Panc1 (cell line): ENCODE measurements at regions not wholly inside any gene's neighbourhood (a gene's known extent, or its start where the extent isn't known, plus 50 kb on each side); places are given as distances from the start of the nearest gene placed in this dataset.

Experiments used
- ATAC-seq: fragments of 200-7000 bp; cut with Tn5 transposase; 2 replicates; pipeline ENCODE4 v1.9.1; 2020; ENCODE audit warnings: mild to moderate bottlenecking, moderate library complexity
- BruUV-seq: library from RNA; stranded (reverse); fragments of 400-500 nt; replicated peaks from 2 replicates; lab custom pipeline; 2021; lab: Mats Ljungman, UMichigan
- CTCF ChIA-PET: fragments of 300-600 bp; sonication (Branson Sonifier 250); formaldehyde crosslinking; loops from one replicate; lab custom pipeline; 2022; ENCODE audit warnings: antibody characterized with exemption; lab: Charles Lee
- POLR2A ChIA-PET: fragments of 300-600 bp; sonication (Branson Sonifier 250); formaldehyde crosslinking; loops from one replicate; lab custom pipeline; 2022; ENCODE audit warnings: antibody characterized with exemption; lab: Charles Lee
- DNase-seq: peaks from one replicate; pipeline ENCODE4 v3.0.0-alpha.2; 2010; ENCODE audit warnings: low read depth, low spot score
- H3K27ac ChIP-seq: 2 replicates; pipeline ENCODE4 v1.5.1; 2011; ENCODE audit warnings: mild to moderate bottlenecking, low read length, inconsistent platforms
- H3K27me3 ChIP-seq: fragments of 200-500 bp; sonication (Bioruptor generic); 2 replicates; pipeline ENCODE4 v1.6.0; 2014; ENCODE audit warnings: low read length, inconsistent platforms; ENCODE audit not compliant: control insufficient read depth, insufficient read depth
- H3K36me3 ChIP-seq: fragments of 200-500 bp; sonication (Bioruptor generic); 2 replicates; pipeline ENCODE4 v1.5.1; 2014; ENCODE audit warnings: inconsistent platforms, mild to moderate bottlenecking, low read length, moderate library complexity; ENCODE audit not compliant: control insufficient read depth, insufficient read depth
- H3K4me1 ChIP-seq: 2 replicates; pipeline ENCODE4 v1.5.1; 2011; ENCODE audit warnings: inconsistent platforms, mild to moderate bottlenecking, low read length, moderate library complexity; ENCODE audit not compliant: control insufficient read depth, insufficient read depth
- H3K4me3 ChIP-seq, 2 experiments: 2 replicates each; pipeline ENCODE4 v1.5.1; 2011 to 2012; ENCODE audit warnings: low read depth in 2 of 2, low read length in 2 of 2, mild to moderate bottlenecking in 2 of 2, inconsistent platforms in 1 of 2, moderate library complexity in 1 of 2
- H3K9me3 ChIP-seq: fragments of 200-500 bp; sonication (Bioruptor generic); 2 replicates; pipeline ENCODE4 v1.5.1; 2014; ENCODE audit warnings: low read depth, mild to moderate bottlenecking, inconsistent platforms, low read length, moderate library complexity; ENCODE audit not compliant: control insufficient read depth, insufficient read depth
- CTCF ChIP-seq: fragments of 450-650 bp; IDR thresholded peaks from 2 replicates; pipeline ENCODE4 v1.5.1; 2017; ENCODE audit warnings: mild to moderate bottlenecking
- POLR2AphosphoS5 ChIP-seq: IDR thresholded peaks from 2 replicates; pipeline ENCODE4 v1.6.1; 2012; ENCODE audit warnings: mild to moderate bottlenecking, low read depth, low read length, moderate library complexity
- REST ChIP-seq, 2 experiments: IDR thresholded peaks; 2 replicates each; pipeline ENCODE4 v1.6.1; 2011 to 2012; ENCODE audit warnings: low read depth in 2 of 2, control low read depth in 1 of 2, low read length in 1 of 2, mild to moderate bottlenecking in 1 of 2, moderate library complexity in 1 of 2; ENCODE audit not compliant: insufficient read depth in 1 of 2
- SIN3A ChIP-seq: IDR thresholded peaks from 2 replicates; pipeline ENCODE4 v1.6.1; 2012; ENCODE audit warnings: low read depth, mild to moderate bottlenecking, low read length, moderate library complexity, borderline replicate concordance; ENCODE audit not compliant: insufficient read depth
- TCF7L2 ChIP-seq: IDR thresholded peaks from 2 replicates; pipeline ENCODE4 v1.6.1; 2011; ENCODE audit warnings: mild to moderate bottlenecking, low read depth, low read length, inconsistent platforms
- in situ Hi-C: cut with HindIII; loops from 2 replicates; pipeline ENCODE4 v1.10.0; 2016; ENCODE audit warnings: low sequenced_read_pairs, low pct_unique_long_range_greater_than_20kb
- intact Hi-C: fragments of 100-400 bp; cut with micrococcal nuclease; formaldehyde crosslinking; loops from one replicate; pipeline ENCODE4 v1.10.0; 2022; ENCODE audit not compliant: unreplicated experiment

GRCh38 chr18:6465281-6465680 is 50.6 kb upstream of the L3MBTL4 start:
- no peak overlapping the region for H3K27ac ChIP-seq
- intact Hi-C loops (no loop called here), in situ Hi-C loops (no loop called here)
- H3K9me3 ChIP-seq, result no peaks in the 10 kb centered on the region
- CTCF ChIA-PET, result no interaction called here
- TF ChIP-seq TCF7L2 (no peak), SIN3A (no peak), POLR2AphosphoS5 (no peak), CTCF (no peak), REST (IDR thresholded peaks at IDR 0.05; ENCODE audit: insufficient read depth in 1 of 2, low read depth in 2 of 2, low read length in 1 of 2) (no peak)
- H3K36me3 ChIP-seq, result no peaks in the 10 kb centered on the region
- BruUV-seq, result no TSS peak
- H3K27me3 ChIP-seq, result no peaks in the 10 kb centered on the region
- H3K4me3 ChIP-seq, result no peak overlapping the region
- POLR2A ChIA-PET, result no interaction called here
- H3K4me1 ChIP-seq, result no peaks in the 10 kb centered on the region
- ATAC-seq (no peak), DNase-seq (no peak)

- Histone ChIP-seq H3K4me3 (no peak overlapping the region), H3K36me3 (no peaks in the 10 kb centered on the region), H3K9me3 (no peaks in the 10 kb centered on the region), H3K27ac (no peak overlapping the region), H3K4me1 (no peaks in the 10 kb centered on the region), H3K27me3 (no peaks in the 10 kb centered on the region)
- ATAC-seq, result no peak
- TF ChIP-seq SIN3A (no peak), POLR2AphosphoS5 (no peak), CTCF (no peak)
- intact Hi-C loops, result no loop called here
- in situ Hi-C loops, result no loop called here
- no TSS peak for BruUV-seq
- CTCF ChIA-PET, result no interaction called here
- POLR2A ChIA-PET, result no interaction called here
- DNase-seq, result no peak
Measured at GRCh38 chr18:6476190-6476589, 61.5 kb upstream of the L3MBTL4 start.
